Nephron progenitor cell (in vitro differentiated cells): ENCODE measurements at regions not wholly inside any gene's neighbourhood (a gene's known extent, or its start where the extent isn't known, plus 50 kb on each side); places are given as distances from the start of the nearest gene placed in this dataset.

Experiments
- DNase-seq: peaks from one replicate; pipeline ENCODE4 v3.0.0; 2021
- H3K27ac Mint-ChIP-seq: 2 replicates; pipeline ENCODE4 v1.8.0; 2021; ENCODE audit warnings: mild to moderate bottlenecking, moderate library complexity, mixed read lengths
- H3K27me3 Mint-ChIP-seq: 2 replicates; pipeline ENCODE4 v1.8.0; 2021; ENCODE audit warnings: mild to moderate bottlenecking, low read depth, mixed read lengths; ENCODE audit not compliant: poor library complexity
- H3K36me3 Mint-ChIP-seq: 2 replicates; pipeline ENCODE4 v1.8.0; 2021; ENCODE audit warnings: low read depth, mixed read lengths
- H3K4me1 Mint-ChIP-seq: 2 replicates; pipeline ENCODE4 v1.8.0; 2021; ENCODE audit warnings: mixed read lengths
- H3K4me3 Mint-ChIP-seq: 2 replicates; pipeline ENCODE4 v1.8.0; 2021; ENCODE audit warnings: mild to moderate bottlenecking, moderate library complexity, mixed read lengths
- H3K9me3 Mint-ChIP-seq: 2 replicates; pipeline ENCODE4 v1.8.0; 2021; ENCODE audit warnings: mild to moderate bottlenecking, moderate library complexity, mixed read lengths
- CTCF ChIP-seq: fragments of 200-600 bp; sonication (generic); IDR thresholded peaks from 2 replicates; pipeline ENCODE4 v1.5.0; 2021; ENCODE audit warnings: antibody characterized with exemption

DNA sequence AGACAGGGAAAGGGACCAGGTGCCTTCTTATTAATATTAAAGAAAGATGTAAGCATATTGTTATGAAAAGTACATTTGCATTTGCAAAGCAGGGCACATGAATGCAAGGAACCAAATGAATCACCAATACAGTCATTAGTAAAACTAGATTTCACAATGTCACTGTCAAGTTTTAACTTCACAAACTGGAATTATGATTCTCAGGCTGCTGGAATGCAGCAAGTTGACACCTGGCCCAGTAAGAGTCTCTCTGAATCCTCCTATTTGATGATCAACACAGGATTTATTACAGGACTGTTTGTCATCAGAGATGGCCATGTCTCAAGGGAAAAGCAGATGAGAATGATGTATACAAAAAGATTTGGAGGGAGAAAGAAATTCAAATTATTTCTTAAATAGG lies 72.9 kb upstream of the STK39 start:
- Mint-ChIP-seq H3K4me3 (no peak overlapping the region), H3K9me3 (peaks cover 3% of the 10 kb centered on the region), H3K27me3 (peaks cover 3% of the 10 kb centered on the region), H3K27ac (no peak overlapping the region), H3K4me1 (peaks cover 27% of the 10 kb centered on the region), H3K36me3 (no peaks in the 10 kb centered on the region)
- no peak for TF ChIP-seq CTCF
- DNase-seq, result no peak

DNA sequence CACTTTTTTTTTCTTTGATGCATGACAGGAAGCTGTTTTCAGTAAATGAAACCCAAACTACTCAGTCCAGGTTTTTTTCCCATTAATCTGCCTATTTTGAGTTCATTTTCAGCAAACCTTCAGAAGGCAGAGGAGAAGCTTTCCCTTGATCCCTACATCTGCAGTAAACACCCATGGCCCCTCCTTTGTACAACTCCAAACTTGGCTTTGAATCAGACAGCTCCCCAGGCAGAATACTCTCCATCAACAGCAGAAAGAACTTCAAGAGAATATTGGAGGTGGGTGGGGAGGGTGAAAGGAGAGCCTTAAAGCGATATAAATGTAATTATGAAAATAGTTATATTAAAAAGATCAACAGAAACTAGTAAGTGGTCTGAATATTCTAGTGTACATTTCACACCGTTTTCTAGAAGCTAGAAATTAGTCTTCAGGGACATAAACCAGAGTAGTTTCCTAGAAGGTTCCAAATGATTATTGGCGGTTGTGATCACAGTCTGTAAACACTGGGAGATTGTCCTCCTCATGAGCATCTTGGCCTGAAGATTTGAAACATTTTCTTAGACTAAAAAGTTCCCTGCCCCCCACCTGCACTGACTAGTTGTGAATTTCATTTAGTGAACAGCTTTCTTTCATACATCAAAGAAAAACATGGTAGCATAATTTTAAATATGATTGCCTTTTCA lies 75.1 kb upstream of the STK39 start:
- H3K27me3 Mint-ChIP-seq, result peaks cover 3% of the 10 kb centered on the region
- H3K9me3 Mint-ChIP-seq, result peaks cover 12% of the 10 kb centered on the region
- TF ChIP-seq CTCF, result no peak
- H3K36me3 Mint-ChIP-seq, result no peaks in the 10 kb centered on the region
- no peak overlapping the region for H3K4me3 Mint-ChIP-seq
- H3K27ac Mint-ChIP-seq, result peak overlapping the region; percentile 8
- H3K4me1 Mint-ChIP-seq, result peaks cover 27% of the 10 kb centered on the region
- no peak for DNase-seq

- Mint-ChIP-seq H3K27me3 (no peaks in the 10 kb centered on the region), H3K36me3 (no peaks in the 10 kb centered on the region), H3K9me3 (peaks cover 18% of the 10 kb centered on the region), H3K4me3 (no peak overlapping the region), H3K4me1 (peaks cover 24% of the 10 kb centered on the region), H3K27ac (no peak overlapping the region)
- TF ChIP-seq CTCF, result no peak
- no peak for DNase-seq
Measured at GRCh38 chr2:168323529-168324021, 76.2 kb upstream of the STK39 start.

- Mint-ChIP-seq H3K27ac (no peak overlapping the region), H3K27me3 (no peaks in the 10 kb centered on the region), H3K4me3 (no peak overlapping the region), H3K36me3 (peaks cover 10% of the 10 kb centered on the region), H3K9me3 (peaks cover 39% of the 10 kb centered on the region), H3K4me1 (peaks cover 21% of the 10 kb centered on the region)
- no peak for TF ChIP-seq CTCF
- no peak for DNase-seq
Measured at GRCh38 chr2:168326572-168326971, 79.2 kb upstream of the STK39 start.

DNA sequence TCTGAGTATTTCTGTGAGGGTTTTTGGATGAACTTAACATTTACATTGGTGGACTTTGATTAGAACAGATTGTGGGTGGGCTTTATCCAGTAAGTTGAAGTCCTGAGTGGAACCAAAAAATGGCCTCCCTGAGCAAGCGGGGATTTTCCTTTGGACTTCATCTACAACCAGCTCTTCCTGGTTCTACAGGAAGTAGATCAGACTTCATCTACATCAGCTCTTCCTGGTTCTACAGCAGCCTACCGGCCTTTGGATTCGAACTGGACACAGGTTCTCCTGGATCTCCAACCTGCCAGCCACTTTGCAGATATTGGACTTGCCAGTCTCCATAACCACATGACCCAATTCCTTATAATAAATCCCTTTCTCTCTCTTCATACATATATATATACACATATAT lies 79.9 kb upstream of the STK39 start:
- no peak for TF ChIP-seq CTCF
- DNase-seq, result no peak
- peaks cover 46% of the 10 kb centered on the region for H3K9me3 Mint-ChIP-seq
- H3K27me3 Mint-ChIP-seq, result no peaks in the 10 kb centered on the region
- H3K36me3 Mint-ChIP-seq, result peaks cover 10% of the 10 kb centered on the region
- H3K4me3 Mint-ChIP-seq, result no peak overlapping the region
- peaks cover 17% of the 10 kb centered on the region for H3K4me1 Mint-ChIP-seq
- H3K27ac Mint-ChIP-seq, result no peak overlapping the region

DNA sequence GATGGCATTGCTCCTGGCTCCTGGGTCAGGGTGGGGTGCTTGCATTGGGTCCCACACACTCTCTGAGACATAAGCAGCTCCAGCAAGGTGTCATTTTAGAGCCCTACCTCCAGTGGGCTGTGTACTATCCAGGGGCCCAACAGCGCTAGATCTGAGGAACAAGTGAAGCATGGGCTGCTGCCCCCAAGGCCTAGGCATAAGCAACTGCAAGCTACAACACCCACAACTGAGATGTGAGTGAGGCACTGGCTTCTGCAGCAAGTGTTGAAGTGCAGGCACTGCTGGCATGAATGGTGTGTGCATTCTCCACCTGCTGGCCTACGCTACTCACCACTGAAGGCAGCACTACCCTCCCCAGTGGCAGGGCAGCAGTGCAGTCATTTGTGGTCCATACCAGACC lies 81.0 kb upstream of the STK39 start:
- no peak overlapping the region for H3K27ac Mint-ChIP-seq
- peaks cover 54% of the 10 kb centered on the region for H3K9me3 Mint-ChIP-seq
- no peaks in the 10 kb centered on the region for H3K27me3 Mint-ChIP-seq
- peaks cover 10% of the 10 kb centered on the region for H3K36me3 Mint-ChIP-seq
- no peak overlapping the region for H3K4me3 Mint-ChIP-seq
- H3K4me1 Mint-ChIP-seq, result peaks cover 6% of the 10 kb centered on the region
- no peak for TF ChIP-seq CTCF
- no peak for DNase-seq
